ENCODE measurements at regions not wholly inside any gene's neighbourhood (a gene's known extent, or its start where the extent isn't known, plus 50 kb on each side); places are given as distances from the start of the nearest gene placed in this dataset.

DNA sequence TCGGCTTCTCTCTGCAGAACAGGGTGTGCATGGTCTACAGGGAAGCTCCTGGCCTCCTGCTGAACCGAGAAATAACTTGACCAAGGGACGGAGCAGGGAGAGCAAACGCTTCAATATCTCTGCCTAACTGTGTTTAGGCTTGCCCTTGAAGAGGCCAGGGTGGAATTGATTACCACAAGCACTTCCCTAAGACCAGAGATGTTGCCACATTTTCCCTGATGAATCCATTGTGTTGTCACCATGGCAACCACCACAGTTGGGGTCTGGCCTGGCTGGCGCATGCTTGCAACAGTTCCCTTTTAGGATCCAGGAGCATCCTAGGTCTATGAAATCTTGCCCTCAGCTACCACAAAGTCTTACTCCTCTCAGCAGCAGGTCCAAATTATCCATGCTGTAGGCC is 213.5 kb upstream of the SULF2 start:
- intact Hi-C loops (cut with DNase I): no loop called here
- Histone ChIP-seq H3K27ac (ENCODE audit: low read depth in 1 of 2, low read length in 2 of 2) (no peak overlapping the region), H3K9me3 (ENCODE audit: control insufficient read depth, low read length) (peaks cover 1% of the 10 kb centered on the region), H3K4me1 (ENCODE audit: control insufficient read depth in 1 of 2, insufficient read depth in 2 of 2, low read length in 2 of 2) (no peaks in the 10 kb centered on the region), H3K27me3 (ENCODE audit: control insufficient read depth in 1 of 2, insufficient read depth in 2 of 2, low read length in 1 of 2) (no peaks in the 10 kb centered on the region), H3K4me3 (ENCODE audit: low read length in 2 of 2) (no peak overlapping the region), H3K36me3 (ENCODE audit: control insufficient read depth in 1 of 2, insufficient read depth in 2 of 2, low read length in 1 of 2) (no peaks in the 10 kb centered on the region)
- WGBS, 2 donors: 92 to 93% methylated on average over 5 of the region's 5 CpGs
- ATAC-seq (ENCODE audit: low FRiP score) (no peak), DNase-seq (no peak)

DNA sequence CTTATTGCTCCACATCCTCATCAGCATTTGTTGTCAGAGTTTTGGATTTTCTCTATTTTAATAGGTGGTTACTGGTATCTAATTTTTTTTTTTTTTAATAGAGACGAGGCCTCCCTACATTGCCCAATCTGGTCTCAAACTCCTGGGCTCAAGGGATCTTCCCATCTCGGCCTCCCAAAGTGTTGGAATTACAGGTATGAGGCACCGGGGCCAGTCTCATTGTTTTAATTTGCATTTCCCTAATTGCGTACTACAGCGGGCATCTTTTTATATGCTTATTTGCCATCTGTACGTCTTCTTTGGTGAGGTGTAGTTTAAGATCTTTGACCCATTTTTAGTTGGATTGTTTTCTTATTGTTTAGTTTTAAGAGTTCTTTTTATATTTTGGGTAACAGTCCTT is 210.4 kb upstream of the SULF2 start:
- intact Hi-C loops (cut with DNase I): no loop called here

DNA sequence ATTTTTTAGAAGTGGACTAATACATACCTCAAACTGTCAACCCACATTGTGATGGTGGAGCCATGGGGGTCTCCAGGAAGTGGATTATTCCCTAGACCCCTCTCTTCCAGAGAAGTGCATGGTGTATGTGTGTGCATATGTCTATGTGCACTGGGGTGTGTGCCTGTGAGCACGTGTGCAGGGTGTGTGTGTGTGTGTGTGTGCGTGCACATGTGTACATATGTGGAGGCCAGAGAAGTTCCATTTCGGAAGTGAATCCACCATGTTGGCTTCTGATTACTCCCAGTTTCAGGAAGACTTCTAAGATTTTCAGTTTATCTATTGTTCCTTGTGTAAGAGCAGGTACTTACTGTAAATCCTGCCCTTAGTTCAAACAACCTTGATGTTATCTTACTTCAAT is 208.5 kb upstream of the SULF2 start:
- H3K9me3 ChIP-seq (ENCODE audit: control insufficient read depth, low read length): peaks cover 8% of the 10 kb centered on the region
- no peaks in the 10 kb centered on the region for H3K36me3 ChIP-seq (ENCODE audit: control insufficient read depth in 1 of 2, insufficient read depth in 2 of 2, low read length in 1 of 2)
- H3K27ac ChIP-seq (ENCODE audit: low read depth in 1 of 2, low read length in 2 of 2): no peak overlapping the region
- H3K4me1 ChIP-seq (ENCODE audit: control insufficient read depth in 1 of 2, insufficient read depth in 2 of 2, low read length in 2 of 2): no peaks in the 10 kb centered on the region
- intact Hi-C loops (cut with DNase I): no loop called here
- ATAC-seq (ENCODE audit: low FRiP score) (no peak), DNase-seq (no peak)
- no peaks in the 10 kb centered on the region for H3K27me3 ChIP-seq (ENCODE audit: control insufficient read depth in 1 of 2, insufficient read depth in 2 of 2, low read length in 1 of 2)
- no peak overlapping the region for H3K4me3 ChIP-seq (ENCODE audit: low read length in 2 of 2)
- WGBS, 2 donors: 93 to 94% methylated on average over 3 of the region's 3 CpGs

More for the DNA sequence above, 210.4 kb upstream of the SULF2 start:
- WGBS, 2 donors: 75 to 78% methylated on average over 6 of the region's 6 CpGs
- peaks cover 8% of the 10 kb centered on the region for H3K9me3 ChIP-seq (ENCODE audit: control insufficient read depth, low read length)
- no peak overlapping the region for H3K27ac ChIP-seq (ENCODE audit: low read depth in 1 of 2, low read length in 2 of 2)
- H3K4me3 ChIP-seq (ENCODE audit: low read length in 2 of 2): no peak overlapping the region
- ATAC-seq (ENCODE audit: low FRiP score) (no peak), DNase-seq (no peak)
- H3K36me3 ChIP-seq (ENCODE audit: control insufficient read depth in 1 of 2, insufficient read depth in 2 of 2, low read length in 1 of 2): no peaks in the 10 kb centered on the region
- no peaks in the 10 kb centered on the region for H3K4me1 ChIP-seq (ENCODE audit: control insufficient read depth in 1 of 2, insufficient read depth in 2 of 2, low read length in 2 of 2)
- no peaks in the 10 kb centered on the region for H3K27me3 ChIP-seq (ENCODE audit: control insufficient read depth in 1 of 2, insufficient read depth in 2 of 2, low read length in 1 of 2)

DNA sequence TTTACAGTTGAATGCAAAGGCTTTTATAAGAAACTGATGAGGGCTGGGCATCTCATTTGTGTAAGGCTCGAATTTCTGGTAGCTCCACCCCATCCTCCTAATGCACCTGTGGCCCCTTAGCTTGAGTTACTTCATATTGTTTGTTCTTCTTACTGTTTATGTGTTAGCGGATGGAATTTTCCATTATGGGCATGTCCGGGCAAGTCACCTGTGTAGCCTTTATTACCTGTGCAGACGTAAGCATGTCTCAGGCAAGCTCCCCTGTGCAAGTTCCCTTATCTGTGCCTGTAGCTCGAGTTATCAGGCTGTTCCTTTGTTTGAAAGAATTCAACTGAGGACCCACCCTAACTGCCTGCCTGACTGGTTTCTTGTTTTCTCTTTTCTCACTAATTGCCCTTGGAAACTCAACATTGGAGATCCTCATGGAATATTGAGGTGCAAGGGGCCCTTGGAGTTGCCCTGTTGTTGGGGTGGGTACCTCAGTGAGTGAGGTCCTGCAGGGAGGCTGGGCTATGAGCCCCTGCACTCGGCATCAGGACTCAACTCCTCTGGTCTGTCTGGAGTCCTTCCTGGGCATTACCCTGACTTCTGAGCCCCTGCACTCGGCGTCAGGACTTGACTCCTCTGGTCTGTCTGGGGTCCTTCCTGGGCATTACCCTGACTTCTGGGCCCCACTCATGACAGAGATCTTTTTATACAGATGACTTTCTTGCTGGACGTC is 207.9 kb upstream of the SULF2 start:
- no peak for DNase-seq
- peaks cover 8% of the 10 kb centered on the region for H3K9me3 ChIP-seq (ENCODE audit: control insufficient read depth, low read length)
- no peaks in the 10 kb centered on the region for H3K4me1 ChIP-seq (ENCODE audit: control insufficient read depth in 1 of 2, insufficient read depth in 2 of 2, low read length in 2 of 2)
- no peak for ATAC-seq (ENCODE audit: low FRiP score)
- H3K4me3 ChIP-seq (ENCODE audit: low read length in 2 of 2): no peak overlapping the region
- no peak overlapping the region for H3K27ac ChIP-seq (ENCODE audit: low read depth in 1 of 2, low read length in 2 of 2)
- no peaks in the 10 kb centered on the region for H3K36me3 ChIP-seq (ENCODE audit: control insufficient read depth in 1 of 2, insufficient read depth in 2 of 2, low read length in 1 of 2)
- H3K27me3 ChIP-seq (ENCODE audit: control insufficient read depth in 1 of 2, insufficient read depth in 2 of 2, low read length in 1 of 2): no peaks in the 10 kb centered on the region
- intact Hi-C loops (cut with DNase I): no loop called here
- 91 to 93% methylated on average over 9 of the region's 9 CpGs for WGBS, 2 donors

DNA sequence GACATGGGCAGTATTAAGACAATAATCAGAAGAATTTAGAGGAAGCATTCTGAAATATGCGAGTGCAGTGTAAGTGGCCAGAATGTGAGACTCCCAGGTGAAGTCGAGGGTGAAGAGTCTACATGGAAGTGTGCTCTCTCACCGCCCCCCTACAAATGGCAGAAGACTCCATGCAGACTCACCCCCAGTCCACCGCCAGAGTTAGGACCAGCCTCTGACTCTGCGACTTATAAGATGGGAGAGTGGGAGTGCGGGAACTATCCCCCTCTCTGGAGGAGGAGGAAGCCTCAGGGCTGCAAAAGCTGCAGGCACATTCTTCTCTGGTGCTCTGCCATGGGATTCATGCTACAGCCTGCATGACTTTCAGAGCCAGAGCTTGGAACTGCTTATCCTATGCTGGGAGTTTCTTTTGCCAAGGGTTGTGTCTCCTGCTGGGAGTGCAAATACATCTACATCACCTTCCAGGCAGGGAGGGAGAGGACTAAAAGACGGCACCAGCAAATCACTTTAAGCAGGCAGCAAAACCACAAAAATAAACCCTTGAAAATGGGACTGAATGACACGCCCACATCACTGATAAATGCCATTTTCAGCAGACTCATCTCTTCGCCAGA is 206.7 kb upstream of the SULF2 start:
- DNase-seq (no peak), ATAC-seq (ENCODE audit: low FRiP score) (no peak)
- 63 to 68% methylated on average over 9 of the region's 9 CpGs for WGBS, 2 donors
- Histone ChIP-seq H3K36me3 (ENCODE audit: control insufficient read depth in 1 of 2, insufficient read depth in 2 of 2, low read length in 1 of 2) (no peaks in the 10 kb centered on the region), H3K27me3 (ENCODE audit: control insufficient read depth in 1 of 2, insufficient read depth in 2 of 2, low read length in 1 of 2) (no peaks in the 10 kb centered on the region), H3K27ac (ENCODE audit: low read depth in 1 of 2, low read length in 2 of 2) (no peak overlapping the region), H3K9me3 (ENCODE audit: control insufficient read depth, low read length) (peaks cover 8% of the 10 kb centered on the region), H3K4me3 (ENCODE audit: low read length in 2 of 2) (no peak overlapping the region), H3K4me1 (ENCODE audit: control insufficient read depth in 1 of 2, insufficient read depth in 2 of 2, low read length in 2 of 2) (no peaks in the 10 kb centered on the region)
- intact Hi-C loops (cut with DNase I): no loop called here

DNA sequence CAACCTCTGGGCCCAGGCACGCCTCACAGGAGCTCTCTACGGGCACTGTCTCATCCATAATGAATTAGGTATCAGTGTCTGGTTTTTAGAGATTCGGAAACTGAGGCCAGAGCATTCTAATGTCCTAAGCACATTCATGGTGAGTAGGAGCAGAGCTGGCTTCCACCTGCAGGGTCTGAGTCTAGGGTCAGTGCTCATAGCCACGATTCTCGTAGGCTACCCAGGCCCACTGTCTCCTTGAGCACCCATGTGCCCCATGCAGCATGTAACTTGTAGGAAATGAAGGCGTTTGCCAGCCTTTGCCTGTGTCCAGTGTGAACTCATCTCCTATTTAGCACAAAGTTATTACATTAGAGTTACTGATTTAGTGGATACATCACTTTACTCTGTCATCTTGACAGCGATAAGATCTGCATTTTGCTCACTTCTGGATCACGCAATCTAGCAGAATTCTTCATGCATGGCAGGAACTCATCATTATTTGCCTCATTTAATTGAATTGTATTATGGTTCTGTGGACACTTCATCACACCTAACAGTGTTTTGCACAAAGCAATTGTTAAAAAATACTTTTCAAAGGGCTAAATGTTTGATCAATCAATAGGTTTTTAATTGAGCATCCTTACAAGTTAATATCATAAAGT is 205.3 kb upstream of the SULF2 start:
- Histone ChIP-seq H3K9me3 (ENCODE audit: control insufficient read depth, low read length) (peaks cover 8% of the 10 kb centered on the region), H3K27me3 (ENCODE audit: control insufficient read depth in 1 of 2, insufficient read depth in 2 of 2, low read length in 1 of 2) (no peaks in the 10 kb centered on the region), H3K36me3 (ENCODE audit: control insufficient read depth in 1 of 2, insufficient read depth in 2 of 2, low read length in 1 of 2) (no peaks in the 10 kb centered on the region), H3K4me3 (ENCODE audit: low read length in 2 of 2) (no peak overlapping the region), H3K4me1 (ENCODE audit: control insufficient read depth in 1 of 2, insufficient read depth in 2 of 2, low read length in 2 of 2) (no peaks in the 10 kb centered on the region), H3K27ac (ENCODE audit: low read depth in 1 of 2, low read length in 2 of 2) (no peak overlapping the region)
- ATAC-seq (ENCODE audit: low FRiP score) (no peak), DNase-seq (no peak)
- 86 to 94% methylated on average over 8 of the region's 8 CpGs for WGBS, 2 donors
- intact Hi-C loops (cut with DNase I): no loop called here

DNA sequence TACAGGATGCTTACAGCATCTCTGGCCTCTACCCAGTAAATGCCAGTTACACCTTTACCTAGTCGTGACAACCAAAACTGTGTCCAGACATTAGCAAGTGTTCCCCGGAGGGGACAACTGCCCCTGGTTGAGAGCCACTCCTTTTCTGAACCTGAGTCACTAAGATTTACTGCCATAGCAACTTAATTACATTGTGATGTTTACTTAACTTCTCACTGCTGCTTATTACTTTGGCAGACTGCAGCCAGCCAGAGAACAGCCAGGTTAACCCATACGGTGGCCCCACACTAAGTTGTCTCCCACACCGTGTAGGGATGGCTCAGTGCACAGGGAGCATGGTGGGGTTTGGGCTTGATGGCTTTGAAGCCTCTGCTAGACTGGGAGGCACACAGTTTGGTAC is 204.7 kb upstream of the SULF2 start:
- WGBS, 2 donors: 39 to 45% methylated on average over 4 of the region's 4 CpGs
- DNase-seq: no peak
- H3K27me3 ChIP-seq (ENCODE audit: control insufficient read depth in 1 of 2, insufficient read depth in 2 of 2, low read length in 1 of 2): no peaks in the 10 kb centered on the region
- no peak for ATAC-seq (ENCODE audit: low FRiP score)
- H3K4me1 ChIP-seq (ENCODE audit: control insufficient read depth in 1 of 2, insufficient read depth in 2 of 2, low read length in 2 of 2): no peaks in the 10 kb centered on the region
- H3K36me3 ChIP-seq (ENCODE audit: control insufficient read depth in 1 of 2, insufficient read depth in 2 of 2, low read length in 1 of 2): no peaks in the 10 kb centered on the region
- H3K4me3 ChIP-seq (ENCODE audit: low read length in 2 of 2): no peak overlapping the region
- H3K9me3 ChIP-seq (ENCODE audit: control insufficient read depth, low read length): peaks cover 8% of the 10 kb centered on the region
- no peak overlapping the region for H3K27ac ChIP-seq (ENCODE audit: low read depth in 1 of 2, low read length in 2 of 2)
- intact Hi-C loops (cut with DNase I): no loop called here

DNA sequence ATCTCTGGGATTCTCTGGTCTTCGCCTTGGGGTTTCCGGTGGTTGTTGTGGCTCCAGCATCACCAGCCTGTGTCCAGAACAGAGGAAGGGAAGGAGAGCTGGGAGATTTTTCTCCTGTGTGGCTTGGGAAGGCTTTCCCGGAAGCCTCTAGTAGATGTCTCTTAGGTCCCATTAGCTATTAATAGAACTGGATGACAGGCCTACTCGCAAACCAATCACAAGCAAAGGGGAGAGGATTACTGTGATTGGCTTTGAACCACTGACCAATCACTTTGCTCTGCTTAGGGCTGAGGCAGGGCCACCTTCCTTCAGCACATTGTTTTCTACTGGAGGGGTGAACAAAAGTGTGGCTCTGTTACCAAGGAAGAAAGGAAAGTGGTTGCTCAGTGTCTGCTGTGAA is 203.4 kb upstream of the SULF2 start:
- Histone ChIP-seq H3K4me3 (ENCODE audit: low read length in 2 of 2) (no peak overlapping the region), H3K36me3 (ENCODE audit: control insufficient read depth in 1 of 2, insufficient read depth in 2 of 2, low read length in 1 of 2) (no peaks in the 10 kb centered on the region), H3K27me3 (ENCODE audit: control insufficient read depth in 1 of 2, insufficient read depth in 2 of 2, low read length in 1 of 2) (no peaks in the 10 kb centered on the region), H3K9me3 (ENCODE audit: control insufficient read depth, low read length) (peaks cover 7% of the 10 kb centered on the region), H3K27ac (ENCODE audit: low read depth in 1 of 2, low read length in 2 of 2) (no peak overlapping the region), H3K4me1 (ENCODE audit: control insufficient read depth in 1 of 2, insufficient read depth in 2 of 2, low read length in 2 of 2) (no peaks in the 10 kb centered on the region)
- 57 to 61% methylated on average over 4 of the region's 4 CpGs for WGBS, 2 donors
- ATAC-seq (ENCODE audit: low FRiP score) (no peak), DNase-seq (no peak)
- intact Hi-C loops (cut with DNase I): no loop called here

Measured in aorta (tissue), 5 donors.